ENCODE measurements at regions not wholly inside any gene's neighbourhood (a gene's known extent, or its start where the extent isn't known, plus 50 kb on each side); places are given as distances from the start of the nearest gene placed in this dataset.

GRCh38 chr12:59938190-59938962 is 342.5 kb downstream of the SLC16A7 start:
- TF ChIP-seq CTCF (IDR thresholded peaks at IDR 0.05) (no peak), POLR2A (IDR thresholded peaks at IDR 0.05) (no peak)

Data from breast epithelium (tissue), 3 donors.